ENCODE measurements at regions not wholly inside any gene's neighbourhood (a gene's known extent, or its start where the extent isn't known, plus 50 kb on each side); places are given as distances from the start of the nearest gene placed in this dataset.

GRCh38 chr5:114984796-114985195 lies 184.9 kb downstream of the TRIM36 start:
- no peaks in the 10 kb centered on the region for H3K4me1 Mint-ChIP-seq
- no peak for DNase-seq
- Histone ChIP-seq H3K36me3 (replicated peaks in 1 of 2; ENCODE audit: control insufficient read depth in 1 of 2, insufficient read depth in 2 of 2, low read length in 2 of 2) (no peaks in the 10 kb centered on the region), H3K79me2 (ENCODE audit: insufficient read depth, low read length) (no peaks in the 10 kb centered on the region), H3K27me3 (ENCODE audit: control insufficient read depth in 2 of 2, insufficient read depth in 2 of 2, low read length in 2 of 2) (no peaks in the 10 kb centered on the region), H2AFZ (ENCODE audit: insufficient read depth, low read depth, low read length, poor library complexity, severe bottlenecking) (no peak overlapping the region), H3K27ac (ENCODE audit: low read depth in 1 of 2, low read length in 2 of 2) (no peak overlapping the region), H3K4me3 (replicated peaks in 1 of 3; ENCODE audit: low read depth in 2 of 3, low read length in 3 of 3) (no peak overlapping the region), H3K9ac (ENCODE audit: insufficient read depth, low read length, poor library complexity, severe bottlenecking) (no peak overlapping the region), H3K4me2 (replicated peaks; ENCODE audit: extremely low read depth, low read length, poor library complexity, severe bottlenecking) (no peak overlapping the region), H4K20me1 (ENCODE audit: insufficient read depth, low read length) (no peaks in the 10 kb centered on the region), H3K9me3 (replicated peaks in 1 of 2; ENCODE audit: control insufficient read depth in 1 of 2, insufficient read depth in 1 of 2, low read length in 2 of 2) (no peaks in the 10 kb centered on the region), H3K4me1 (ENCODE audit: control insufficient read depth in 1 of 2, insufficient read depth in 2 of 2, low read length in 2 of 2) (no peaks in the 10 kb centered on the region)
- H3K4me3 Mint-ChIP-seq = no peak overlapping the region
- intact Hi-C loops (cut with micrococcal nuclease) = no loop called here
- peaks cover 0 to 10% (median 3%) of the 10 kb centered on the region in 7 donors for H3K9me3 Mint-ChIP-seq
- H3K27me3 Mint-ChIP-seq (ENCODE audit: low read depth in 3 of 3) = peaks cover 0 to 2% (median 0%) of the 10 kb centered on the region in 3 donors
- no CpG with 5 or more reads among the region's 2 CpGs for WGBS (ENCODE audit: insufficient coverage)
- TF ChIP-seq CTCF (IDR thresholded peaks at IDR 0.05) = no peak
- H3K27ac Mint-ChIP-seq = no peak overlapping the region
- no peaks in the 10 kb centered on the region for H3K36me3 Mint-ChIP-seq

GRCh38 chr5:114981111-114981510 lies 188.6 kb downstream of the TRIM36 start:
- Histone ChIP-seq H3K27me3 (ENCODE audit: control insufficient read depth in 2 of 2, insufficient read depth in 2 of 2, low read length in 2 of 2) (no peaks in the 10 kb centered on the region), H3K9me3 (replicated peaks in 1 of 2; ENCODE audit: control insufficient read depth in 1 of 2, insufficient read depth in 1 of 2, low read length in 2 of 2) (no peaks in the 10 kb centered on the region), H4K20me1 (ENCODE audit: insufficient read depth, low read length) (no peaks in the 10 kb centered on the region), H3K27ac (ENCODE audit: low read depth in 1 of 2, low read length in 2 of 2) (no peak overlapping the region), H3K4me1 (ENCODE audit: control insufficient read depth in 1 of 2, insufficient read depth in 2 of 2, low read length in 2 of 2) (no peaks in the 10 kb centered on the region), H3K4me2 (replicated peaks; ENCODE audit: extremely low read depth, low read length, poor library complexity, severe bottlenecking) (no peak overlapping the region), H3K4me3 (replicated peaks in 1 of 3; ENCODE audit: low read depth in 2 of 3, low read length in 3 of 3) (no peak overlapping the region), H3K9ac (ENCODE audit: insufficient read depth, low read length, poor library complexity, severe bottlenecking) (no peak overlapping the region), H3K79me2 (ENCODE audit: insufficient read depth, low read length) (no peaks in the 10 kb centered on the region), H3K36me3 (replicated peaks in 1 of 2; ENCODE audit: control insufficient read depth in 1 of 2, insufficient read depth in 2 of 2, low read length in 2 of 2) (no peaks in the 10 kb centered on the region), H2AFZ (ENCODE audit: insufficient read depth, low read depth, low read length, poor library complexity, severe bottlenecking) (no peak overlapping the region)
- intact Hi-C loops (cut with micrococcal nuclease) = no loop called here
- H3K4me3 Mint-ChIP-seq = no peak overlapping the region
- no peak overlapping the region for H3K27ac Mint-ChIP-seq
- 85% methylated on average over 1 of the region's 3 CpGs for WGBS (ENCODE audit: insufficient coverage)
- no peak for DNase-seq
- H3K4me1 Mint-ChIP-seq = no peaks in the 10 kb centered on the region
- TF ChIP-seq CTCF (IDR thresholded peaks at IDR 0.05) = no peak
- no peaks in the 10 kb centered on the region for H3K36me3 Mint-ChIP-seq
- H3K9me3 Mint-ChIP-seq = peaks cover 0 to 6% (median 1%) of the 10 kb centered on the region in 7 donors
- no peaks in the 10 kb centered on the region for H3K27me3 Mint-ChIP-seq (ENCODE audit: low read depth in 3 of 3)
